Hepatic stellate cell (primary cell): ENCODE measurements at regions not wholly inside any gene's neighbourhood (a gene's known extent, or its start where the extent isn't known, plus 50 kb on each side); places are given as distances from the start of the nearest gene placed in this dataset.
"Not testable (repeated sequence)": the region's sequence is repeated elsewhere in the genome, so short reads cannot be mapped to it uniquely, and the experiment has no call there.

ENCODE experiments used
- DNase-seq: peaks from one replicate; pipeline ENCODE4 v3.0.0; 2011; ENCODE audit warnings: low spot score

DNA sequence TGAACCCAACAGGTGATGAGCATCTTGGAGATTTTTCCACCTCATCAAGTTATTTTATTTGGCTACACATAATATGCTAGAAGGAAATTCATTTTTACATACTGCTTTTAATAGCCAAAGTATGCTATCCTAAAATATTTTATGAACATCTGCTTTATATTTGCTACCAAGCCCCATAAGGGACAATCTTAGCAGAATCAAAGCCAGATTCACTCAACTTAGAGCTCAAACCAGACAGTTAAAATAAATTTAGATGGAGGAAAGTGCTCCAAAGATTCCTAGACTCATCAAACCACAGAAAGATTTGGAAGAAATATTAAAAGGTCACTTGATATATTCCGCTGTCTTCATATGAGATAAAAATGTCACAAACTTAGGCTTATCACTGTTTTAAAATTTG lies 637.1 kb upstream of the CCNG1 start:
- DNase-seq: no peak

DNA sequence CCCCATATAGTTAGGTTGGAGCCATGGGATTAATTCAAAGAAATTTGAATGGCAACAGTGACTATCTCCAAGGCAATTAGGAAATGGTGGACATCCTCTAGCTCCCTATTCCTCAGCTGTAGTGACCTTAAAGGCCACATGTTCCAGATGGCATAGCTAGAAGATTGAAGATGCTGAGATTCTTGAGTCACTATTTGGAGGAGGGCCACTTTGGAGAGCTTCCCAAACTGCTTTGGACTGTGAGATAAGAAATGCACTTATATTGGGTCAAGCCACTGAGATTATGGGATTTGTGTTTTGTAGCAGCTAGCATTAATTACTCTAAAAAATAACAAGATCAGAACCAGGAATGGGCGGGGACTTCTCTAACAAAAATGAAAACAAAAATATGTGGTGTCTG lies 636.2 kb upstream of the CCNG1 start:
- no peak for DNase-seq

DNA sequence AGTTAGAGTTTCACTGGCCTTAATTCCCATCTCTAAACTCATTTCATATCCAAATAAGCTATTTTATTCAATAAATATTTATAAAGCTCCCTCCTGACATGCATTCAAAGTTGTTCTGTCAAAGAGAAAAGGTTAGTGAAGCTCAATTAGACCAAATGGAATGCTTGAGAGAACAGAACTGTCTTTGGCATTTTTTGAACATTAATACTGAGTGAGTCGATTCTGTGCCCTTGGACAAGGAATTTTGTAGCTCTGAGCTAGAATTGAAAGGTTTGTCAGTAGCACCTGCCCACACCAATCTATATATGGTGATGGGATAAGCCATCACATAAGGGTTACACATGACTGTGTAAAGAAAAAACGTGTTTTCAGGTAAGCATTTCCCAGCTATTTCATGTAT lies 631.2 kb upstream of the CCNG1 start:
- DNase-seq: no peak

DNA sequence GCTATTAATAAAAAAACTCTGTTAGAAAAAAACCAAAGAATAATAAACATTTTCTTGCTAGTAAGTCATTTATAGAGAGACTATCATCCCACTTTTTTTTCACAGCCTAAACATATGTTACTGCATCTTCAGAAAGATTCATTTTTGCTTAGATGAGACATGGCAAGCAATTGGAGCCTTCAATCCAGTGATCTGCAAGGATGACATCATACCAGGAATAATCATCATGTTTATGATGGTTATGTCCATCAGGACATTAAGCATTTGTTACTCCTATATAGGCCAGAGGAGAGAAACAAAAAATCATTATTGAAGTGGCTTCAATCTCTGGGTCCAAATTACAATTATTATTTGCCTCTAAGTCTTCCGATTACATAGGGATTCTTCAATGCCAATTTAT lies 626.3 kb upstream of the CCNG1 start:
- DNase-seq: no peak

DNA sequence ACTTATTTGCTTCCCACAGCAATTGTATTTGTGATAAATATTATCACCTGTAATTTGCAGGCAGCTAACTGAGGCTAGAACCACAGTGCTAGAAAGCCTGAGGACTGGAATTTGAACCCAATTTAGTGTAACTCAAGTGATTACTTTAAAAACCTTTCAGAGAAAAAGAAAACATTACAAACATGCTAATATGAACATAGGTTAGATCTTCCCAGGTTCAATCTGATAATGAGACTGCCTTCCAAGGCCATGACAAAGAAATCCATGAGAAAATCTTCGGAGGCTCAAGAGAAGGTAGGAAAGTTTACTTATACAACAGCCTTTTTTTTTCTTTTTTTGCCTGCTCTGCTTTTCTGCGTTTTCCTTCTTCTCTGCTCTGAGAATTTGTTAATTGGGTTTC lies 620.6 kb upstream of the CCNG1 start:
- DNase-seq: no peak

DNA sequence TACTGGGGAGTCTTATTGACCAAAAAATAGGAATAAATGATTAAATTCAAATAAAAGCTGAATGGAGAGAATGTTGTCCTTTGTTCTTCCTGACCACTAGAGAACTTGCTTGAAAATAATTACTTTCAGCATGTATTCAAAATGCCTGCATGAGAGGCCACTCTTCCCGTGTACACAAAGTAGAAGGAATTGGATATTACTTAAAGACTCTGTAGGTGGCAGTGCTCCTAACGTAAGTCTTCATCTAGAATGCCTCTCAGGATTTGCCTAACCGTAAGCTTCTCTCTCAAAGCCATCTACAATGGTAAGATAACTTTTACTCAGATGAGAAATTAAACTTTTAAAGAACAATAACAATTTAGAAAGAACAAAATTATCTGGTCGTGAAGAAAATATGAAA lies 620.0 kb upstream of the CCNG1 start:
- no peak for DNase-seq

DNA sequence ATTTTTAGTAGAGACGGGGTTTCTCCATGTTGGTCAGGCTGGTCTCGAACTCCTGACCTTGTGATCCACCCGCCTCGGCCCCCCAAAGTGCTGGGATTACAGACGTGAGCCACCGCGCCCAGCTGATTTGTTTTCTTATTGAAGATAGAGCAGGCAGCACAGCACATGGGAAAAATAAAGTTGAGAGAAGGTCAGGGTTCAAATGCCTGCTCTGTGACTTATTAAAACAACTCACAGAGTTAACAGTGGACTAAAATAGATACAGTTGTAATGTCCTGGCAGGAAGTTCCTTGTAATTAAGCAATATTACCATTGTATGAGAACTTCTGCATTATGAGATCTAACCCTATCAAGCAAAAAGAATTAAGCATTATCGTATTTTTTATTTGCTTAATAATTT lies 615.7 kb upstream of the CCNG1 start:
- DNase-seq: not testable (repeated sequence)

DNA sequence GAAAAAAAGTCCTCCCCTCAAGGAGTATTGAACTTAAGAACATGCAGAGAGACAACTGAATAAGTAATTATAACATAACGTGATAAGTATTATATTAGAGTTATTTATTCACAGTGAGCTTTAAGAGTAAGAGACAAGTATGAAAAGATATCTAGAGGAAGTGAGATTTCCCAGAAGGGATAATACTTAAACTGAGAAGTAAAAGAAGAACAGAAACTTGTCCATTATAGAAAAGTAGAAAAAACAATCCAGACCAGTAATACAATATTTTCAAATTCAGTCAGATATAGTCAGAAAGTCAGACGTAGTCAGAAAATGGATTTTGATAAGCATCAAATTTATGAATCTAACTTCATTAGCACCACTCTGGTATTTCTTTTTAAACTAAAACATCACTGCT lies 613.0 kb upstream of the CCNG1 start:
- DNase-seq: no peak

DNA sequence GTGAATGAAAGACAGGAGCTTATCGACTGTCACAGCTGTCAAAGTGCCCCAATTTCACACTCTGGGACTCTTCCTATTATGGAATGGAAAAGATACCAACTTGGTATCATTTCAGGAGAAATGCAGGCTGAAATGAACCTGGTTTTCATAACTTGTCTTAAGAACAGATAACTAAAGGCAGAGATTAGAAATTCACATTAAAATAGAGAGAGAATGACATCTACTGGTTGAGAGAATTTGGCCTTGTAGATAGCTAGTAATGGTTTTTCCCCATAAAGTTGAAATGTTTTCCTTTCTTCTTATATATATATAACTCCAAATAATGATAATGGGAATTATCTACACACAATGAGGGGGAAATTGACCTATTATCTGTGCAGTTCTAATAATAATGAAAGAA lies 600.2 kb upstream of the CCNG1 start:
- DNase-seq: no peak

DNA sequence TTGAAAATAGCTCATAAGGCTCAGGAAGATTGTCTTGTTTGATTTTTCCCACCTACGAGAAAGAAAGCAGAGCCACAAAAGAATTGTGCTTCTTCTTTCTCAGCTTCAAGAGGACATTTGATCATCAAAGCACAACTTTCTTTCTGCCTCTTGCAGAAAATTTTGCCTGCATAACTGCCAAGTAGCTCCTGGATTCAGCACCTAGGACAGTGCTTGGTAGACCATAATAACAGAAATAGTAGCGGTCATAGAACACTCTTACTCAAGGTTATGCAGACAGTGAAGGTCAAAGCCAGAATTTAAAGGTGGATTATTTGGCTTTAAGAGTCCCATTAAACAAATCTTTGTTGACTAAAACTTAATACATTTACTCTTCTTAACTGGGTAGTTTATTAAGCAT lies 594.7 kb upstream of the CCNG1 start:
- DNase-seq: no peak

DNA sequence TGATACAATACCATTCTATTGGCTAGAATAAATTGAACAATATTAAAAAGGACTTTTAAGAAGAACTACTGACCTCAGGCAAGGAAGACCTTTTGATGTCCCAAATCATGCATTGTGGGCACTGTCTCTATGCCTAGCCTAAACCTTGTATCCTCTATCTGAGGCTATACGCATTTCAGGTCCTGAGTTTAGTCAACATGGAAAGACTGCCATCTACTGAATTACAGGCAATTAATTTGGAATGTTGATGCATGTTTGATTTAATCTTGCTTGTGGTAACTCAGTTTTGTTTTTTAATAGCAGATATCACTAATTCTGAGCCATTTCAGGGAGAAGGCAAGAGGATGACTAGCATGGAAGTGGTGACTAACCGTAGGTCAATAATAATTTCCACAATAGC lies 585.3 kb upstream of the CCNG1 start:
- DNase-seq: no peak

DNA sequence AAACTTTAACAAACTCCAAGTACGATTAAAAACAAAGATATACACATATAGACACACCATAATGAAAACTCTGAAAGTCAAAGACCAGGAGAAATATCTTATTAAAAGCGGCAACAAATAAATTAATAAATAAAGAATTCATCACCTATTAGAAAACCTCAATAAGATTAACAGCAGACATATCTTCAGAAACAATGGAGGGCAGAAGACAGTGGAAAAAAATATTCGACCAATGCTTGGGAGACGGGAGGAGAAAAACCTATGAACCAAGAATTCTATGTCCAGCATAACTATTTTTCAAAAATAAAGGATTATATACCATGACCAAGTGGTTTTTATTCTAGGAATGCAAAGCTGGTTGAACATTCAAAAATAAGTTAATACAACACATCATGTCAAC lies 578.6 kb upstream of the CCNG1 start:
- DNase-seq: no peak

DNA sequence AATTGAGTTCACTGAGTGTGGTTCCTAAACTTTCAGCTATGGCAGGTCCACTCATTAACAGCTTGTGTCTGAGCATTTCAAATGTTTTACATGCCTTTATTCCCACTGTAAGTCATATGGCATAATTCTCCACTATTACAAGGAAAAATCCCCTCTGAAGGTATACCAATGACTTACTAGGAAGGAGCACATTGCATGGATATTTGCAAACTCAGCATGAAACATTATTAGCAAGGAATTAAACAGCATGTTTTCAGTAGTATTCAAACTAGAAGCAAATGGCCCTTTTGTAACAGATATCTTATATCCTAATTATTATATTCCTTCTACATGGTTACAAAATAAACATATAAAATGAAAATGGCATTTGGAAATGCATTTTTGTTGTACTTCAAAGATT lies 566.4 kb upstream of the CCNG1 start:
- no peak for DNase-seq

DNA sequence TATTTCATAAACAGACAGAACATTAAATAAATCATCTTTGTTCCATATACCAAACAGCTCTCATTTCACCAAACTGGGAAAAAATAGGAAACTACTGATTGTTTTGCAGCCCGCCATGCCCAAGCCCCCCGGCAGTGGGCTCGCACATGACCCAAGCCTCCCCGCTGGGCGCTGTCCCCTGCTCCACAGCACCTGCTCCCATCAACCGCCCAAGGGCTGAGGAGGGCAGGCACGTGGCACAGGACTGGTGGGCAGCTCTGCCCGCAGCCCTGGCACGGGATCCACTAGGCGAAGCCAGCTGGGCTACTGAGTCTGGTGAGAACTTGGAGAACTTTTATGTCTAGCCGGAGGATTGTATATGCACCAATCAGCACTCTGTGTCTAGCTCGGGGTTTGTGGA lies 554.8 kb upstream of the CCNG1 start:
- DNase-seq: no peak

DNA sequence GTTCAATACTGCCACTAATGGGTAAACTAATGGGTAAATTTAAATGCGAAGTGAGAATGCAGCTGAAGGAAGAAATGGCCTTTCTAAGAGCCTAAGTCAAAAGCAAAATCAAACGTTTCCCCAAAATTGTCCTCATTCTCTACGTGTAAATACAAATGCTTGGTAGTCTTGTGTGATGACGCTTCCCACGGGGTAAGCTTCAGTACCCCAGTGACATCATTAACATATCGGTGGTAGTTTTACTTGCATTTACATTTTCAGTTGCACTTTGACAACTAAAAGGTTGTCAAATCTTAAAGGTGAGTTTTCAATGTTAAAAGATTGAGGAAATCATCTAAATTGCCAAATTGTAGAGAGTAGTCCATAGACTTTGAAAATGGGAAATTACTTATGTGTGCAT lies 550.7 kb upstream of the CCNG1 start:
- no peak for DNase-seq

DNA sequence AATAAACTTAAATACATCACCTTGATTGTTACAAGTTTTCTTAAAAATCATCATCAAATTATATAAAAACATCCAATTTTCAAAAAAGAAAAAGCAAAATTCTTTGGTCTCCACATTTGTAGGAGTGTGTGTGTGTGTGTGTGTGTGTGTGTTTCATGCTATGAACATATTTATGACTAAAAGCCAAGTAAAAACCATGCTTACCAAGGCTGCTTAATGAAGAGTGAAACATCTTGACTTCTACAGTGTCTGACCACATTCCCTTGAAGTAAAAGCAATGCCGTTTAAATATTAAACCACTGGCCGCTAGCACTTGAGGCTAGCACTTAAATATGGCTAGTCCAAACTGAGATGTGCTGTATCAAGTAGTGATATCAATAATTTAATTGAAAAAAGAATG lies 549.1 kb upstream of the CCNG1 start:
- no peak for DNase-seq

DNA sequence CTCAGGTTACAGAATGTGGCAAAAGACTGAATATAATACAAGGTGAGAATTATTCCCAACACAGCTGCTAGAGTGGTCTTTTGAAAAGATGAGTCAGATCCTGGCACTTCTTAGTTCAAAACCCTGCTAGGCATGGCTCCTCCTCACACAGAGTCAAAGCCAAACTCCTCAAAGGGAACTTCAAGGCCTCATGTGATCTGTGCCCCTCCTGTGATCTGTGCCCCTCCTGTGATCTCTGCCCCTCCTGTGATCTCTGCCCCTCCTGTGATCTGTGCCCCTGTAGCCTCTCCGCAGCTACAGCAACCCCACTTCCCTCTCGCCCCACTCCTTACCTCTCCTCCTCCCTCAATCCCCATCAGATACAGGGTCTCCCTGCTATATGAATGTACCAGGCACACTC lies 525.5 kb upstream of the CCNG1 start:
- DNase-seq: no peak

DNA sequence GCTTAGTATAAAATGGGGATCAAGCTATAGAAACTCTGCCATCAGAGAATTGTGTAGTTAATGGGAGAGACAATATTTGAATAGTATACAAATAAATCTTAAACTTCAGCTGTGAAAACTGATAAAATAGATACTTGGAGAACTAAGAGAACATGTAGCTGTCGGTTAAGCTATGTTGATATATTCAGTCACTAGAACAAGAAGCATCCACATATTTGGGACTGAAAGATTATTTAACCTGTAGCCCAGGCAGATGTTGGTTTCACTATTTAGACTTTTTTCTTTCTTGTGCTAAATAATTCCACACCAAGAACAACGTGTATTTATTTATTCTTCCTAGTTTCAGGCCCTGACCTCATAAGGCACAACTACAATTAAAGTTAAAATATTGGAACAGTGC lies 521.0 kb upstream of the CCNG1 start:
- DNase-seq: no peak

DNA sequence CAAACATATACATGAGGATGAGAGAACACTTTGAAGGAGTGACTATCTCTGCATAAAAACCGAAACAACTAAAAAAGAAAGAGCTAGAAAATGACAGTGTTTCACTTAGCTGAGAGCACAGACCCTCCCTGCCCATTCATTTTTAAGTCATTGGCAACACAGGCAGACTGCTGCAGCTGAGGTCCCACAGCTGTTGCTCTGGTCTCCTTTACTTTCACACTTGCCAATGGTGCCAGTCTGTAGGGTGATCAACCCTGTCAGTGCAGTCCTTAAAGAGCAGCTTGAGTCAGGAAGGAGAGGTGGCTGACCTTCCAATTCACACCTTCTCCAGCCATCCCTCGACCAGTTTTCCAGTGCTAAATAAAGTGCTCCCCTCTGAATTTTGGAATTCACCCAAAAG lies 508.3 kb upstream of the CCNG1 start:
- no peak for DNase-seq

DNA sequence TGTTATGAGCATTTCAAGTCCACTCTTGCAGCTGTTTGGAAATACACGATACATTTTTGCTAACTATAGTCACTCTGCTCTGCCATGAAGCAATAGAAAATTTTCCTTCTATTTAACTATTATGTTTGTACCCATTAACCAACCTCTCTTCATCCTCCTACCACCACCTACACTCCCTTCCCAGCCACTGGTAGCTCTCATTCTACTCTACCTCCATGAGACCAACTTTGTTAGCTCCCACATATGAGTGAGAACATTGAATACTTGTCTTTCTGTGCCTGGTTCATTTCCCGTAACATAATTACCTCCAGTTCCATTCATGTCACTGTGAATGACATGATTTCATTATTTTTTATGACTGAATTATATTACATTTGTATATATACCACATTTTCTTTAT lies 505.9 kb upstream of the CCNG1 start:
- no peak for DNase-seq

DNA sequence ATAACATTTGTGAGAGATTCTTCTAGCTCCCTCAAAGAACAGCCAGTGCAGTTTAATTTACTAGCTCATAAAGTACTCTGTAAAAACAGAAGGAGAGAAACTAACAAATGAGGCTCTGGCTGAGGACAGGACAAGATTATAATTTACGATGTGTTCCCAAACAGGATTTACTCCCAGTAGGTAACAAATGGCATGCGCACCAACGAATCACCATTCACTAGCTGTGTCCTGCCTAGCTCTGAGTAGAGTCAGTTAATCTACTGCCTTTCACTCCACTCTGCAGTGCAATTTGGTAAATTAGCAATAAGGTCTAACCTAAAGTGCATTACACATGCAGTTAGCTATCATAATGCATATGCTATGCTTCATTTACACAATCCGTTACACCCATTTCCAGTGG lies 497.4 kb upstream of the CCNG1 start:
- no peak for DNase-seq

DNA sequence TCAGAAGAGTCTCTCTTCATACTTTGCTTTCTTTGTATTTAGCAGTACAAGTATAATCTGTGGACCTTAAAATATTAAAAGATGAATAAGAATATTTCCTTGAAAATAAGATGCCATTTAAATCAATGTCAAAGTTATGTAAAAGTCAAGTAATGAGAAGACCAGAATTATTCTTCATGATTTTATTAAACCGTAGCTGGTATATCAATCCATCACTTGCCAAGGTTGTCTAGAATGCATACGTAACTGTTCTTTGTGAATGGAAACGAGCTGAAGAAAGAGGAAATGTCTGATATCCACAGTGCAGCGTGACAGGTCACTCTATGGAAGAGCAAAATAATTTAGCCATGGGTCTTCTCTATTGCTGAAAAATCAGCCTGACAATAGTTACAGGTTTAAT lies 488.7 kb upstream of the CCNG1 start:
- no peak for DNase-seq

DNA sequence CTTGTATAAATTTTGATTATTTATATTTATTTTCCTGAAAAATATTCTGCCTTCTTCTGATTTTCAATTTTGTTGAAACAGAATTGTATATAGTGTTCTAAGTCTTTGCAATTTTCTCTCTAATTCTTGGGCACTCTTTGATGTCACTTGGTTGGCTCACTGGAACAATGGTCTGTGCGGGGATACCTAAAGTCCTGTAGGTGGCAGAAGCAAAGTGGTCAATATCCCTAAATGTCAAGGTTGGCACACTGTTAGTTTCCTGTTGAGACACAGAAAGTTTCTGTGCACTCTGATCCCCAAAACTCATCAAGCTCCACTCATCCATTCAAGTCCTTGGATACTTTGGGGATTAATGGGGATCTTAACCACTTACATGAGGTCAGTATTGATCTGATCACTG lies 480.8 kb upstream of the CCNG1 start:
- DNase-seq: no peak

DNA sequence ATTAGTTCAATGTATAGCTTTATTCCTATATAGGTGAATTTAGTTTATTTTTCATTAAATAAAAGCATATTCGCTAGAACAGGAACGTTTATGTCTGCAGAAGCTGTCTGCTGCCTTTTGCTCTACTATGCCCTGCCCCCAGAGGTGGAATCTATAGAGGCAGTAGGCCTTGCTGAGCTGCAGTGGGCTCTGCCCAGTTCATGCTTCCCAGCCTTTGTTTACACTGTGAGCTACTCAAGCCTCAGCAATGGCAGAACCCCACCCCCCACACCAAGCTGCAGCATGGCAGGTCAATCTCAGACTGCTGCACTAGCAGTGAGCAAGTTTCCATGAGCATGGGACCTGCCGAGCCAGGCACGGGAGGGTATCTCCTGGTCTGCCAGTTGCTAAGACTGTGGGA lies 473.3 kb upstream of the CCNG1 start:
- DNase-seq: not testable (repeated sequence)

DNA sequence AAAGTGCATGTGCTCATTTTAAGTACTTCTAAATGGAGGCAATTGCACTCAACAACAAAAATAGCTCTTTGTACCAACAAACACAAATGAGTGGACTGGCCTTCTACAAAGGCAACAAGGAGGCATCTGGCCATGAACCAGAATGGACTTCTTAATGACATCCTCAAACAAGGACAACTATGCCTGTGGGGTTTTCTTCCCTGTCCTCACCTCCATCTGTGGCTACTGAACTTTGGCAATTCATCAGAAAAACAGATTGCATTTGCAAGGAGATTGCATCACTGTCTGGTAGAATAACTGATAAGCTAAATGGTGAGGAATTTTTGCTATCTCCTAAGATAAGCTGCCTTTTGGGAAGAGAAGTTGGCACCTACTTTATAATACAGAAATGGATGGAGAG lies 447.3 kb upstream of the CCNG1 start:
- DNase-seq: no peak
